ENCODE measurements at regions not wholly inside any gene's neighbourhood (a gene's known extent, or its start where the extent isn't known, plus 50 kb on each side); places are given as distances from the start of the nearest gene placed in this dataset.
"Not testable (repeated sequence)": the region's sequence is repeated elsewhere in the genome, so short reads cannot be mapped to it uniquely, and the experiment has no call there.

DNA sequence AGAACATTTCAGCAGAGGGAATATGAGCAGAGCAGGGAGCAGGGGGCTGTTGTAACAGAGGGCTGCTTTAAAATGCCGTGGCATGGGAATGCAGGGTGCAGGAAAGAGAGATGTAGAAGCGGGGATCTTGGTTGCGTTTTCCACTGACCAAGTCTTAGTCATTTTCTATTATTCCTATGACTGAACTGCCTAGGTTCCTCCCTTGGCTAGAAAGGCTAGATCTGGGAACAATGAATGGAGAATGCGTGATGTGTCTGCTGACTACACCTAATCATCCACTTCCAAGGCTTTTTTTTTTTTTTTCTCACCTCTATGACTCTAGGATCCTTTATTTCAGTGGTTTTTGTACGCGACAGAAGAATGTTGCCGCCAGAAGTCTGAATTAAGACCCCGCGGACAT lies 607.4 kb upstream of the TBL1XR1 start:
- H3K4me3 ChIP-seq (ENCODE audit: low read depth, low read length), result no peak overlapping the region
- DNase-seq (ENCODE audit: low read depth), result no peak
- TF ChIP-seq, protein P1, sequence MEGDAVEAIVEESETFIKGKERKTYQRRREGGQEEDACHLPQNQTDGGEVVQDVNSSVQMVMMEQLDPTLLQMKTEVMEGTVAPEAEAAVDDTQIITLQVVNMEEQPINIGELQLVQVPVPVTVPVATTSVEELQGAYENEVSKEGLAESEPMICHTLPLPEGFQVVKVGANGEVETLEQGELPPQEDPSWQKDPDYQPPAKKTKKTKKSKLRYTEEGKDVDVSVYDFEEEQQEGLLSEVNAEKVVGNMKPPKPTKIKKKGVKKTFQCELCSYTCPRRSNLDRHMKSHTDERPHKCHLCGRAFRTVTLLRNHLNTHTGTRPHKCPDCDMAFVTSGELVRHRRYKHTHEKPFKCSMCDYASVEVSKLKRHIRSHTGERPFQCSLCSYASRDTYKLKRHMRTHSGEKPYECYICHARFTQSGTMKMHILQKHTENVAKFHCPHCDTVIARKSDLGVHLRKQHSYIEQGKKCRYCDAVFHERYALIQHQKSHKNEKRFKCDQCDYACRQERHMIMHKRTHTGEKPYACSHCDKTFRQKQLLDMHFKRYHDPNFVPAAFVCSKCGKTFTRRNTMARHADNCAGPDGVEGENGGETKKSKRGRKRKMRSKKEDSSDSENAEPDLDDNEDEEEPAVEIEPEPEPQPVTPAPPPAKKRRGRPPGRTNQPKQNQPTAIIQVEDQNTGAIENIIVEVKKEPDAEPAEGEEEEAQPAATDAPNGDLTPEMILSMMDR (IDR thresholded peaks at IDR 0.05; ENCODE audit: insufficient read depth, low read depth, low read length), result no peak

DNA sequence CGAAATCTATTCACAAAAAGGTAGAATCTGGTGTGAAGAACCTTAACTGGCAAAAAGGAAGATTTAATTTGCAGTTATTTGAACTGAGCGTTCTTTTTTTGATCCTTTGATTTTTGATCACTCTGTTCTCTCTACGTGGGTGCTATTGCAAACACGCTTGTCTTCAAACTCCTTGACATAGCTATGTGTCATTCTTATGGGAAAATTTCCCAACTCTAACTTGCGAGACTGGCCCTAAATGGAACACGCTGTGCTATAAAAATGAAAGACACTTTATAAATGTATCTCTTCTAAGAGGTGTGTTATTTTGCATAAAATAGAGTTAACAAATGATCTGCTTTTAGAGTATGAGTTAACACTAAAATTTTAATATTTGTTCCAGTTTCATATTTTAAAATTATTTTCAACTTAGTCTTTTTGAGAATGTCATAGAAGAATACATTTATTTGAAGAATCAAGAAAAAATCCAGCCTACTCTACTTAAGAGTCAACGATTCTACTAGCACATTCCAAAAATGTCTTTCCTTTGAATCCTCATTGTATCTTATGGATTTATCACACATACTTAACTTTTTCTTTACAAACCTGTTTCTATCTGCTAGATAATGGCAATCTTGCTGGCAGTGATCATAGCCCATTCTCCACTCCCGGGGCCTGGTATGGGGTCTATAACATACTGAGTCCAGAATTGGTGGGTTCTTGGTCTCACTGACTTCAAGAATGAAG lies 610.0 kb upstream of the TBL1XR1 start:
- H3K4me3 ChIP-seq (ENCODE audit: low read depth, low read length), result no peak overlapping the region
- TF ChIP-seq, protein P1 (IDR thresholded peaks at IDR 0.05; ENCODE audit: insufficient read depth, low read depth, low read length), result no peak
- DNase-seq (ENCODE audit: low read depth), result no peak

DNA sequence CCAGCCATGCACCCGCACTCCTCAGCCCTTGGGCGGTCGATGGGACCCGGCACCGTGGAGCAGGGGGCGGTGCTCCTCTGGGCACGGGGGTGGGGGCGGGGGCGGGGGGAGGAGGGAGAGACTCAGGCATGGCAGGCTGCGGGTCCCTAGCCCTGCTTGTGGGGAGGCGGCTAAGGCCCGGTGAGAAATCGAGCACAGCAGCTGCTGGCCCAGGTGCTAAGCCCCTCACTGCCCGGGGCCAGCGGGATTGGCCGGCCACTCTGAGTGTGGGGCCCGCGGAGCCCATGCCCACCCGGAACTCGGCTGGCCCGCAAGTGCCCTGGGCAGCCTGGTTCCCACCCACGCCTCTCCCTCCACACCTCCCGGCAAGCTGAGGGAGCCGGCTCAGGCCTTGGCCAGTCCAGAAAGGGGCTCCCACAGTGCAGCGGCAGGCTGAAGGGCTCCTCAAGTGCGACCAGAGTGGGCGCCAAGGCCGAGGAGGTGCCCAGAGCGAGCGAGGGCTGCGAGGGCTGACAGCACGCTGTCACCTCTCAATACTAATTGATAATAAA lies 611.7 kb upstream of the TBL1XR1 start:
- not testable (repeated sequence) for H3K4me3 ChIP-seq (ENCODE audit: low read depth, low read length); DNase-seq (ENCODE audit: low read depth)

DNA sequence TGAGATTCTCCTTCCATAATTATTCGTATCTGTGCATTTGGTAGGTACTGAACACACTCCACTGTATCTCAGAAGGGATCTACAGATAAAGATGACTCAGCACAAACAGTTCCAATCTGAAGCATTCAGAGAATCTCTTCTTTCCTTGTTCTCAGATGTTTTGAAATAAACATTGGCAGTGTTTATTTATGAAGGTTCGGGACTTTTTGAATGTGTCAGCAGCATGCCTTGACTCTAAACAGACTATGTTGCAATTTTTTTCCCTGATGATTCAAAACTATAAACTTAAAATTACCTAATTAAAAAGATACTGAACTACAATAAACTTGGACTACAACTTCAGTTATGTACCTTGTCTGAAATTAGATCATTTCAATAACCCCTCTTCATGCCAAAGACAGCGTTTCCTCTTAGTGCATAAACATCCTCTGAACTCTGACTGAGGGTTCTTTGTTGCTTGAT lies 612.9 kb upstream of the TBL1XR1 start:
- TF ChIP-seq, protein P1 (IDR thresholded peaks at IDR 0.05; ENCODE audit: insufficient read depth, low read depth, low read length), result no peak
- peak; percentile 96 for DNase-seq (ENCODE audit: low read depth)
- H3K4me3 ChIP-seq (ENCODE audit: low read depth, low read length), result no peak overlapping the region

DNA sequence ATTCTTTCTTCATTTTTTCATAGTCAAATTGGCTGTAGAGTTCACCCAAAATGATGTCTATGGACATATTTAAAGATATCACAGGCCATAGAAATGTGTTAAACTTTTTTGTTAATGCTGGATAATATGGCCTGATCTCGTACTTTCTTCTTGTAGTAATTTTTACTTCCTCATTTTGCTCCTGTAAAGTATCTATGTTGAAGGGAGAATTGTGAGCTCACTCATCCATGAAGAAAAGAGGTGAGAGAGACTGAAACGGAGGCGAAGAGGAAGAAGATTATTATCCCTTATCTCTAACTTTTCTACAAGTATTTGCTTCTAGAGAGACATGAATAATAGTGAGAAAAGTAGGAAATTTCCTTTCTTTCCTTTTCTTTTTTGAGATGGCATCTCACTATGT lies 613.8 kb upstream of the TBL1XR1 start:
- TF ChIP-seq, protein P1 (IDR thresholded peaks at IDR 0.05; ENCODE audit: insufficient read depth, low read depth, low read length), result no peak
- no peak for DNase-seq (ENCODE audit: low read depth)
- no peak overlapping the region for H3K4me3 ChIP-seq (ENCODE audit: low read depth, low read length)

DNA sequence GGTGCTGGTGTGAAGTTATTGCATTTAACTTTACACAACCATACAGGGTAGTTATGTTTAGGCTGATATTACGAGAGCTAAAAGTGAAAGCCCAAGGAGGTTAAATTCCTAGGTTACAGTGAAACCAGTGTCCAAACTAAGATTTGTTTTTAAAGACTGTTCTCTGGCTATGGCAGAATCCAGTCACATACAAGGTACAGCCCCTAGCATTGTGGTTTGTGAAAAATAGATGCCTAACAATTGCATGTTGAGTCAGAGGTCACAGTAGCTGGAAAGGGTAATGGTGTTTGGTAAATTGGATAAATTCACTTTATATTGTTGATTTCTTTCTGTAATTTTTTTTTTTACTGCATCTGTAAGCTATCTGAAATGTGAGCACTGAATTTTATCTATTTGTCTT lies 614.6 kb upstream of the TBL1XR1 start:
- no peak for DNase-seq (ENCODE audit: low read depth)
- TF ChIP-seq, protein P1 (IDR thresholded peaks at IDR 0.05; ENCODE audit: insufficient read depth, low read depth, low read length), result no peak

DNA sequence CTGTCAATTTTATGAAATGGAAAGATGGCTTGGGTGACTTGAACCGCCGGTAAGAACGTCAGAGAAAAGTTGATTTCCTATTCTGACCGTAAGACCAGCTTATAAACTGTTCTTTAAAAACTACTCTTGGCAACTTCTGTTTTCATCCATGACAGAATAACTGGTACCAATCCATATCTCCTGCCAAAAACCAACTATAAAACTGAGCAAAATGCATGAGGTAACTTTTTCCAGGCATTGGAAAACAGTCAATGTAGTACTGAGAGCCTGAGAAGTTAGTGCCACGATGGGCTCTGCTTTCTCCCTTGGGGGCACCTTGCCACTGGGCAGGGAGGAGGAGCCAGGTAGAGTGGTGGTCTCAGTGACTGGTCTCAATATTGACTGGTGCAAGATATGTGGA lies 615.2 kb upstream of the TBL1XR1 start:
- TF ChIP-seq, protein P1 (IDR thresholded peaks at IDR 0.05; ENCODE audit: insufficient read depth, low read depth, low read length), result no peak
- H3K4me3 ChIP-seq (ENCODE audit: low read depth, low read length), result no peak overlapping the region
- DNase-seq (ENCODE audit: low read depth), result no peak

More for the DNA sequence above, 614.6 kb upstream of the TBL1XR1 start:
- no peak overlapping the region for H3K4me3 ChIP-seq (ENCODE audit: low read depth, low read length)
